Omental fat pad (tissue), 3 donors: ENCODE measurements at regions not wholly inside any gene's neighbourhood (a gene's known extent, or its start where the extent isn't known, plus 50 kb on each side); places are given as distances from the start of the nearest gene placed in this dataset.

Source experiments
- ATAC-seq: fragments of 150-250 bp; one replicate; pipeline ENCODE4 v1.9.1; 2016; ENCODE audit warnings: mild to moderate bottlenecking, moderate library complexity; ENCODE audit not compliant: low FRiP score
- DNase-seq: peaks from one replicate; pipeline ENCODE4 v3.0.0-alpha.2; 2019; ENCODE audit warnings: low spot score
- CTCF ChIP-seq, 3 donors: fragments of 450-650 bp; IDR thresholded peaks; one replicate each; pipeline ENCODE4 v1.5.1; 2016 to 2017; ENCODE audit warnings: antibody characterized with exemption in 3 of 3, mild to moderate bottlenecking in 3 of 3, moderate library complexity in 2 of 3

- TF ChIP-seq CTCF (IDR thresholded peaks at IDR 0.05), result no peak
- DNase-seq (no peak), ATAC-seq (no peak)
These were observed 65.8 kb upstream of the HS6ST1 start for GRCh38 chr2:128384446-128384845.

- DNase-seq (no peak), ATAC-seq (no peak)
- no peak for TF ChIP-seq CTCF (IDR thresholded peaks at IDR 0.05)
These were observed 66.3 kb upstream of the HS6ST1 start for GRCh38 chr2:128384956-128385355.

- no peak for ATAC-seq
- TF ChIP-seq CTCF (IDR thresholded peaks at IDR 0.05), result no peak
- DNase-seq, result no peak
These were observed 66.7 kb upstream of the HS6ST1 start for GRCh38 chr2:128385365-128385764.

- TF ChIP-seq CTCF (IDR thresholded peaks at IDR 0.05), result no peak
- DNase-seq, result no peak
- ATAC-seq, result no peak
These were observed 67.4 kb upstream of the HS6ST1 start for GRCh38 chr2:128386066-128386465.

GRCh38 chr2:128388499-128388941 lies 69.9 kb upstream of the HS6ST1 start:
- no peak for DNase-seq
- ATAC-seq, result no peak
- no peak for TF ChIP-seq CTCF (IDR thresholded peaks at IDR 0.05)

GRCh38 chr2:128389388-128390086 lies 70.9 kb upstream of the HS6ST1 start:
- DNase-seq, result no peak
- TF ChIP-seq CTCF (IDR thresholded peaks at IDR 0.05), result no peak
- no peak for ATAC-seq

- ATAC-seq, result no peak
- DNase-seq, result no peak
- TF ChIP-seq CTCF (IDR thresholded peaks at IDR 0.05), result no peak
These were observed 71.8 kb upstream of the HS6ST1 start for GRCh38 chr2:128390256-128390990.
